ENCODE measurements at regions not wholly inside any gene's neighbourhood (a gene's known extent, or its start where the extent isn't known, plus 50 kb on each side); places are given as distances from the start of the nearest gene placed in this dataset.
"Not testable (repeated sequence)": the region's sequence is repeated elsewhere in the genome, so short reads cannot be mapped to it uniquely, and the experiment has no call there.

- no peak for DNase-seq
Measured at GRCh38 chr14:43141636-43142191, 1365.4 kb downstream of the FSCB start.

- DNase-seq: no peak
Measured at GRCh38 chr14:43140453-43140852, 1366.6 kb downstream of the FSCB start.

GRCh38 chr14:43135877-43136411, 1371.1 kb downstream of the FSCB start:
- DNase-seq: no peak

- no peak for DNase-seq
Measured at GRCh38 chr14:43132441-43132840, 1374.6 kb downstream of the FSCB start.

GRCh38 chr14:43128429-43128828, 1378.7 kb downstream of the FSCB start:
- not testable (repeated sequence) for DNase-seq

- DNase-seq: not testable (repeated sequence)
Measured at GRCh38 chr14:43127874-43128273, 1379.2 kb downstream of the FSCB start.

- DNase-seq: no peak
Measured at GRCh38 chr14:43123544-43123943, 1383.5 kb downstream of the FSCB start.

- no peak for DNase-seq
Measured at GRCh38 chr14:43119672-43120071, 1387.4 kb downstream of the FSCB start.

- DNase-seq: no peak
Measured at GRCh38 chr14:43116341-43116740, 1390.7 kb downstream of the FSCB start.

- DNase-seq: no peak
Measured at GRCh38 chr14:43105305-43105704, 1401.8 kb downstream of the FSCB start.

- DNase-seq: no peak
Measured at GRCh38 chr14:43090380-43090779, 1416.7 kb downstream of the FSCB start.

GRCh38 chr14:43087666-43088065, 1419.4 kb downstream of the FSCB start:
- peak; percentile 90 for DNase-seq

- DNase-seq: no peak
Measured at GRCh38 chr14:43085819-43086218, 1421.3 kb downstream of the FSCB start.

GRCh38 chr14:43067372-43067771, 1439.7 kb downstream of the FSCB start:
- not testable (repeated sequence) for DNase-seq

- DNase-seq: no peak
Measured at GRCh38 chr14:43056106-43056505, 1449.4 kb downstream of the LRFN5 start.

- no peak for DNase-seq
Measured at GRCh38 chr14:43052897-43053296, 1446.2 kb downstream of the LRFN5 start.

GRCh38 chr14:43043850-43044249, 1437.2 kb downstream of the LRFN5 start:
- no peak for DNase-seq

- DNase-seq: no peak
Measured at GRCh38 chr14:43042408-43042807, 1435.7 kb downstream of the LRFN5 start.

GRCh38 chr14:43041976-43042375, 1435.3 kb downstream of the LRFN5 start:
- no peak for DNase-seq

GRCh38 chr14:43041207-43041606, 1434.5 kb downstream of the LRFN5 start:
- DNase-seq: no peak

GRCh38 chr14:43039881-43040280, 1433.2 kb downstream of the LRFN5 start:
- no peak for DNase-seq

GRCh38 chr14:43031598-43031997, 1424.9 kb downstream of the LRFN5 start:
- DNase-seq: no peak

GRCh38 chr14:43022094-43022800, 1415.6 kb downstream of the LRFN5 start:
- no peak for DNase-seq

GRCh38 chr14:43019826-43020225, 1413.2 kb downstream of the LRFN5 start:
- no peak for DNase-seq

- DNase-seq: no peak
Measured at GRCh38 chr14:43014338-43014737, 1407.7 kb downstream of the LRFN5 start.
